Tibial artery (tissue), 4 donors: ENCODE measurements at regions not wholly inside any gene's neighbourhood (a gene's known extent, or its start where the extent isn't known, plus 50 kb on each side); places are given as distances from the start of the nearest gene placed in this dataset.

ENCODE experiments used
- DNase-seq, 2 donors: peaks; one replicate each; pipeline ENCODE4 v3.0.0-alpha.2; 2019
- H3K27ac ChIP-seq, 2 donors: fragments of 200-600 bp; sonication (generic) in 1 of 2; 1 replicate in 1 of 2; 2 replicates in 1 of 2; pipeline ENCODE4 v1.5.1; 2018 to 2019; ENCODE audit warnings: mild to moderate bottlenecking in 1 of 2
- H3K27me3 ChIP-seq, 2 donors: fragments of 200-600 bp; sonication (generic) in 1 of 2; one replicate each; pipeline versions ENCODE4 v1.5.1 to v1.6.0; 2016 to 2019
- H3K36me3 ChIP-seq, 3 donors: fragments of 200-600 bp; sonication (generic) in 2 of 3; one replicate each; pipeline ENCODE4 v1.5.1; 2016 to 2019; ENCODE audit warnings: mild to moderate bottlenecking in 2 of 3
- H3K4me1 ChIP-seq, 4 donors: fragments of 200-600 bp; sonication (generic) in 2 of 4; 1 replicate in 3 of 4; 2 replicates in 1 of 4; pipeline ENCODE4 v1.5.1; 2016 to 2019
- H3K4me3 ChIP-seq, 2 donors: fragments of 200-600 bp; sonication (generic) in 1 of 2; 1 replicate in 1 of 2; 2 replicates in 1 of 2; pipeline ENCODE4 v1.5.1; 2018 to 2019; ENCODE audit warnings: mild to moderate bottlenecking in 2 of 2
- H3K9me3 ChIP-seq, 3 donors: fragments of 200-600 bp; sonication (generic) in 1 of 3; one replicate each; pipeline ENCODE4 v1.5.1; 2016 to 2019
- intact Hi-C: fragments of 100-400 bp; cut with DNase I; formaldehyde crosslinking; loops from one replicate; pipeline ENCODE4 v1.15.0; 2023; ENCODE audit warnings: low total_unique reads
- TF ChIP-seq, protein P1 (sequence below), 2 experiments: fragments of 200-600 bp in 1 of 2; fragments of 450-650 bp in 1 of 2; IDR thresholded peaks; one replicate each; pipeline ENCODE4 v1.5.1; 2017 to 2019; ENCODE audit warnings: antibody characterized with exemption in 2 of 2, mild to moderate bottlenecking in 1 of 2, moderate library complexity in 1 of 2

DNA sequence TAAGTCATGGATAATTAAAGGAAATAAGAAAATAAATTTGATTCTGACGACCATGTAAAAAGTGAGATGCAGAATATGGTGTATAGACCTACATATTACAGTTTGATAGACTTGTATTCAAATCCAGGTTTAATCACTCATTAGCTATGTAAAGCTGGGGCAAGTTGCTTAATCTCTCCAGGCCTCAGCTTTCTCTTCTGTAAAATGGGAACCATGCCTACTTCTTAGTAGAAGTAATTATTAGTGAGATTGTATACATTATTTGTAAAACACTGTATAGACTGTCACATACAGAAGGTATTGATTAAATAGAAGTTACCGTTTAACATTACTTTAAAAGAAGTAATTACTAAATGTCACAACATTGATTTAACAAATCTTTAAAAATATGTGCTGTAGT is 392.2 kb downstream of the STK39 start:
- Histone ChIP-seq H3K27me3 (no peaks in the 10 kb centered on the region), H3K4me3 (no peak overlapping the region), H3K4me1 (peaks cover 0 to 2% (median 0%) of the 10 kb centered on the region in 4 donors), H3K9me3 (no peaks in the 10 kb centered on the region), H3K36me3 (no peaks in the 10 kb centered on the region), H3K27ac (no peak overlapping the region)
- DNase-seq = no peak
- intact Hi-C loops = no loop called here
- TF ChIP-seq, protein P1, sequence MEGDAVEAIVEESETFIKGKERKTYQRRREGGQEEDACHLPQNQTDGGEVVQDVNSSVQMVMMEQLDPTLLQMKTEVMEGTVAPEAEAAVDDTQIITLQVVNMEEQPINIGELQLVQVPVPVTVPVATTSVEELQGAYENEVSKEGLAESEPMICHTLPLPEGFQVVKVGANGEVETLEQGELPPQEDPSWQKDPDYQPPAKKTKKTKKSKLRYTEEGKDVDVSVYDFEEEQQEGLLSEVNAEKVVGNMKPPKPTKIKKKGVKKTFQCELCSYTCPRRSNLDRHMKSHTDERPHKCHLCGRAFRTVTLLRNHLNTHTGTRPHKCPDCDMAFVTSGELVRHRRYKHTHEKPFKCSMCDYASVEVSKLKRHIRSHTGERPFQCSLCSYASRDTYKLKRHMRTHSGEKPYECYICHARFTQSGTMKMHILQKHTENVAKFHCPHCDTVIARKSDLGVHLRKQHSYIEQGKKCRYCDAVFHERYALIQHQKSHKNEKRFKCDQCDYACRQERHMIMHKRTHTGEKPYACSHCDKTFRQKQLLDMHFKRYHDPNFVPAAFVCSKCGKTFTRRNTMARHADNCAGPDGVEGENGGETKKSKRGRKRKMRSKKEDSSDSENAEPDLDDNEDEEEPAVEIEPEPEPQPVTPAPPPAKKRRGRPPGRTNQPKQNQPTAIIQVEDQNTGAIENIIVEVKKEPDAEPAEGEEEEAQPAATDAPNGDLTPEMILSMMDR (IDR thresholded peaks at IDR 0.05) = no peak

DNA sequence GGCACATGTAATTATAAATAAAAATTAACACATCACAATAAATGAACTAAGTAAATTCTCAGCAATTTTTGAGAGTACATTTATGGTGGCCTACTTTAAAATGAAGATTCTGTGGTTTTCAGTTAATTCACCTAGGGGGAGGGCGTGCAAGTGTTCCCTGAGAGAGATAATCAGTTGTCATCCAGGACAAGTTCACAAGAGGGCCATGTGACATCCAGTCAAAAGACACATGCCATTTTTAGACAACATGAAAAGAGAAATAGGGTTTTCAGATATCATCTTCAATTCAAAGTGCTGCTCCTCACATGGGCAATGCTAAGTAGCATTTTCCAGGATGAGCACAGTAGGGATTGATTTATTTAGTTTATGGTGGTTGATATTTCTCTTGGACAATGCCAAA is 393.7 kb downstream of the STK39 start:
- intact Hi-C loops = no loop called here

DNA sequence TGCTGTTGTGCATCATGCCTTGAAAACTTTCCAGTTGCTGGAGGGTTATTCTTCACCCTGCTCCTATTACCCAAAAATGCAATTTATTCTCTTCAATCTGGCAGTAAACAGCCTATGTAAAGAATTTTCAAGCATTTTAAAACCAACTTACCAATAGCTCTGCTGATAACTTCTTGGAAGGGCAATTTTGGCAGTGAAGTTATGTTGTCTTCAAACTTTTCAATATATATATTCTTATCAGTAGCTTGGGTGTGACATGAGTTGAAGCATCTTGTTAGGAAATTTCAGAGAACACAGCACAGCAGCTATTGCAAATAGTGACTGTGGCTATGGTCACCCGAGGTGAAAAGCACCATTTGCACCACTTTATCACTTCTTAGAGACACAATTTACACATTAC is 395.5 kb downstream of the STK39 start:
- H3K9me3 ChIP-seq = no peaks in the 10 kb centered on the region
- H3K27ac ChIP-seq = no peak overlapping the region
- intact Hi-C loops = no loop called here
- H3K4me1 ChIP-seq = peaks cover 0 to 2% (median 0%) of the 10 kb centered on the region in 4 donors
- TF ChIP-seq, protein P1 (IDR thresholded peaks at IDR 0.05) = no peak
- no peak overlapping the region for H3K4me3 ChIP-seq
- no peaks in the 10 kb centered on the region for H3K36me3 ChIP-seq
- DNase-seq = no peak
- no peaks in the 10 kb centered on the region for H3K27me3 ChIP-seq

More for the DNA sequence above, 393.7 kb downstream of the STK39 start:
- Histone ChIP-seq H3K4me1 (peaks cover 0 to 2% (median 0%) of the 10 kb centered on the region in 4 donors), H3K27me3 (no peaks in the 10 kb centered on the region), H3K36me3 (no peaks in the 10 kb centered on the region), H3K27ac (no peak overlapping the region), H3K9me3 (no peaks in the 10 kb centered on the region), H3K4me3 (no peak overlapping the region)
- TF ChIP-seq, protein P1 (IDR thresholded peaks at IDR 0.05) = no peak
- DNase-seq = no peak

DNA sequence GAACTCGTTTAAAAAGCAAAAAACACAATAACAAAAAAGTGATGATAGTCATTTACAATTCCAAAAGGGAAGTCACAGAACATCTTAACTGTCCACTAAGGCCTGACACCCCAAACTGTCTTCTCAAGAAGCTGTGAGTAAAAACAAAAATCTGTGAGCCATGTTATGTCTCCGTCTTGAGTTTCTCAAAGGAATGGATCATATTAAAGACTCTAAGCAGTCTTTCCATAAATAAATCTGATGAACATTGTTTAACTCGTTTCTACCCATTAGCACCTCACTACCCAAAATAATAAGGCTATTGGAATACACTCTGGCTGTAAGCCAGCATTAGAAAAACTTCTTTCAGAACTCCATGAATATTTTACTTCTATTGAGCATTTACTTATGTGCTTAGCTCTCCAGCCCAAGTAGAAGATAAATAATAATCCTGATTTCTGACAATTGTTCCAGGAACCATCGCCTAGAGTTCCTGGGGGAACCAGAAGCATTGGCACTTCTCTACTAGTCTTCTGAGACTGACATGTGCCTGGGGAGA is 396.0 kb downstream of the STK39 start:
- intact Hi-C loops = no loop called here
- no peak overlapping the region for H3K4me3 ChIP-seq
- no peaks in the 10 kb centered on the region for H3K27me3 ChIP-seq
- H3K4me1 ChIP-seq = peaks cover 0 to 1% (median 0%) of the 10 kb centered on the region in 4 donors
- no peak overlapping the region for H3K27ac ChIP-seq
- H3K9me3 ChIP-seq = no peaks in the 10 kb centered on the region
- TF ChIP-seq, protein P1 (IDR thresholded peaks at IDR 0.05) = no peak
- H3K36me3 ChIP-seq = no peaks in the 10 kb centered on the region
- no peak for DNase-seq

DNA sequence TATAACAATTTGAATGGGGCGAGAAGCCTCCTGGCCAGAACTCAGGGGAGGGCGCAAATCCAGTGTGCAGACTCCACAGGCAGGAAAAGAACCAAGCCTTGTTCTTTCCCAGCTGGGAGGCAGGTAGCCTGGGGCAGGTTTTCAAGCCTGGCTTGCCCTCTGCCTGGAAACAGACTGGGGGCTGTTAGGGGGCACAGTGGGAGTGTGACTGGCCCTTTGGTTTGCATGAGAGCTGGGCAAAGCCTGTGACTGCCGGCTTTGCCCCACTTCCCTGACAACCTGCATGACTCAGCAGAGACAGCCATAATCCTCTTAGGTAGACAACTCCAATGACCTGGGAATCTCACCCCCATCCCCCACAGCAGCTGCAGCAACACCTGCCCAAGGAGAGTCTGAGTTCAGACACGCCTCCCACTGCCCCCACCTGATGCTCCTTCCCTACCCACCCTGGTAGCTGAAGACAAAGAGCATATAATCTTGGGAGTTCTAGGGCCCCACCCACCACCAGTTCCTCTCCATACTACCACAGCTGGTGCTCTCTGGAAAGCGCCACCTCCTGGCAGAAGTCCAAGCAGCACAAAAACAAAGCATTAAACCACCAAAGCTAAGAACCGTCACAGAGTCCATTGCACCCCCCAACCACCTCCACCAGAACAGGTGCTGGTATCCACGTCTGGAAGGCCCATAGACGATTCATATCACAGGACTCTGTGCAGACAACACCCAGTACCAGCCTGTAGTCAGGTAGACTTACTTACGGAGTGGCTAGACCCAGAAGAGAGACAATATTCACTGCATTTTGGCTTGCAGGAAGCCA is 402.5 kb downstream of the STK39 start:
- H3K27ac ChIP-seq = no peak overlapping the region
- TF ChIP-seq, protein P1 (IDR thresholded peaks at IDR 0.05) = no peak
- intact Hi-C loops = no loop called here
- no peaks in the 10 kb centered on the region for H3K27me3 ChIP-seq
- DNase-seq = no peak
- no peaks in the 10 kb centered on the region for H3K36me3 ChIP-seq
- H3K9me3 ChIP-seq = no peaks in the 10 kb centered on the region
- no peaks in the 10 kb centered on the region for H3K4me1 ChIP-seq
- H3K4me3 ChIP-seq = no peak overlapping the region
